WERI-Rb-1 (cell line): ENCODE measurements at regions not wholly inside any gene's neighbourhood (a gene's known extent, or its start where the extent isn't known, plus 50 kb on each side); places are given as distances from the start of the nearest gene placed in this dataset.
A peak's percentile ranks its signal among the peaks of the same experiment; 100 is the strongest.

ENCODE experiments used
- DNase-seq: peaks from one replicate; pipeline ENCODE4 v3.0.0-alpha.2; 2020
- H3K27ac ChIP-seq: fragments of 250-450 bp; sonication (Bioruptor Pico); 2 replicates; pipeline ENCODE4 v1.5.1; 2020; ENCODE audit warnings: mild to moderate bottlenecking, moderate library complexity
- H3K27me3 ChIP-seq: fragments of 250-450 bp; sonication (Bioruptor Pico); 2 replicates; pipeline ENCODE4 v1.5.1; 2021; ENCODE audit warnings: mild to moderate bottlenecking, low read depth, moderate library complexity; ENCODE audit not compliant: insufficient read depth, severe bottlenecking
- H3K36me3 ChIP-seq: fragments of 250-450 bp; sonication (Bioruptor Pico); 2 replicates; pipeline ENCODE4 v1.5.1; 2020; ENCODE audit warnings: mild to moderate bottlenecking, moderate library complexity
- H3K4me3 ChIP-seq: 2 replicates; pipeline ENCODE4 v1.5.1; 2011; ENCODE audit warnings: low read depth, mild to moderate bottlenecking, control low read depth, low read length
- H3K9me3 ChIP-seq: fragments of 250-450 bp; sonication (Bioruptor Pico); 2 replicates; pipeline ENCODE4 v1.5.1; 2021; ENCODE audit warnings: mild to moderate bottlenecking, moderate library complexity; ENCODE audit not compliant: severe bottlenecking
- CTCF ChIP-seq: IDR thresholded peaks from 2 replicates; pipeline ENCODE4 v1.5.1; 2011; ENCODE audit warnings: low read depth, mild to moderate bottlenecking, control low read depth, inconsistent platforms, low read length

- Histone ChIP-seq H3K4me3 (no peak overlapping the region), H3K27me3 (no peaks in the 10 kb centered on the region), H3K36me3 (no peaks in the 10 kb centered on the region), H3K27ac (no peak overlapping the region), H3K9me3 (no peaks in the 10 kb centered on the region)
- DNase-seq = no peak
- no peak for TF ChIP-seq CTCF
Observed at GRCh38 chr12:58539295-58539694, 381.0 kb downstream of the LRIG3 start.

GRCh38 chr12:58540480-58541299, 379.6 kb downstream of the LRIG3 start:
- peak; percentile 90 for TF ChIP-seq CTCF
- DNase-seq = peak; percentile 84
- no peaks in the 10 kb centered on the region for H3K27me3 ChIP-seq
- H3K4me3 ChIP-seq = no peak overlapping the region
- H3K36me3 ChIP-seq = no peaks in the 10 kb centered on the region
- H3K9me3 ChIP-seq = no peaks in the 10 kb centered on the region
- no peak overlapping the region for H3K27ac ChIP-seq

- Histone ChIP-seq H3K36me3 (no peaks in the 10 kb centered on the region), H3K4me3 (no peak overlapping the region), H3K9me3 (no peaks in the 10 kb centered on the region), H3K27ac (no peak overlapping the region), H3K27me3 (no peaks in the 10 kb centered on the region)
- TF ChIP-seq CTCF = no peak
- DNase-seq = no peak
Observed at GRCh38 chr12:58541300-58541690, 379.0 kb downstream of the LRIG3 start.

- no peaks in the 10 kb centered on the region for H3K36me3 ChIP-seq
- no peaks in the 10 kb centered on the region for H3K9me3 ChIP-seq
- H3K27ac ChIP-seq = no peak overlapping the region
- H3K4me3 ChIP-seq = no peak overlapping the region
- H3K27me3 ChIP-seq = no peaks in the 10 kb centered on the region
- DNase-seq = no peak
- TF ChIP-seq CTCF = no peak
Observed at GRCh38 chr12:58544281-58544680, 376.0 kb downstream of the LRIG3 start.

- Histone ChIP-seq H3K4me3 (no peak overlapping the region), H3K9me3 (no peaks in the 10 kb centered on the region), H3K27ac (no peak overlapping the region), H3K27me3 (no peaks in the 10 kb centered on the region), H3K36me3 (no peaks in the 10 kb centered on the region)
- no peak for TF ChIP-seq CTCF
- no peak for DNase-seq
Observed at GRCh38 chr12:58547217-58547616, 373.1 kb downstream of the LRIG3 start.

GRCh38 chr12:58548801-58549200, 371.5 kb downstream of the LRIG3 start:
- H3K4me3 ChIP-seq = no peak overlapping the region
- H3K9me3 ChIP-seq = no peaks in the 10 kb centered on the region
- H3K36me3 ChIP-seq = no peaks in the 10 kb centered on the region
- no peaks in the 10 kb centered on the region for H3K27me3 ChIP-seq
- DNase-seq = no peak
- H3K27ac ChIP-seq = no peak overlapping the region
- TF ChIP-seq CTCF = no peak
